Fibroblast of lung (primary cell): ENCODE measurements at regions not wholly inside any gene's neighbourhood (a gene's known extent, or its start where the extent isn't known, plus 50 kb on each side); places are given as distances from the start of the nearest gene placed in this dataset.

Experiments
- DNase-seq, 2 donors: peaks; one replicate each; pipeline versions ENCODE4 v3.0.0 to v3.0.0-alpha.2; 2010; ENCODE audit warnings: low read depth in 2 of 2
- H2AFZ ChIP-seq: 2 replicates; pipeline ENCODE4 v1.5.1; 2012; ENCODE audit warnings: low read length, control low read depth, inconsistent platforms
- H3K27ac ChIP-seq: 2 replicates; pipeline ENCODE4 v1.5.1; 2011; ENCODE audit warnings: low read length, control low read depth; ENCODE audit not compliant: insufficient read depth
- H3K27me3 ChIP-seq: 2 replicates; pipeline ENCODE4 v1.5.1; 2011; ENCODE audit warnings: mild to moderate bottlenecking, low read length; ENCODE audit not compliant: control insufficient read depth, insufficient read depth
- H3K36me3 ChIP-seq: 2 replicates; pipeline ENCODE4 v1.5.1; 2011; ENCODE audit warnings: low read length; ENCODE audit not compliant: control insufficient read depth, insufficient read depth
- H3K4me1 ChIP-seq: 2 replicates; pipeline ENCODE4 v1.5.1; 2011; ENCODE audit warnings: low read length; ENCODE audit not compliant: control insufficient read depth, insufficient read depth; ENCODE audit errors: extremely low read depth
- H3K4me2 ChIP-seq: 2 replicates; pipeline ENCODE4 v1.5.1; 2011; ENCODE audit warnings: low read length, control low read depth; ENCODE audit not compliant: insufficient read depth; ENCODE audit errors: extremely low read depth
- H3K4me3 ChIP-seq, 4 experiments: fragments of 200-600 bp in 1 of 4; sonication (generic) in 1 of 4; replicated peaks in 1 of 4; 2 replicates each; pipeline ENCODE4 v1.5.1; 2011 to 2016; ENCODE audit warnings: low read length in 4 of 4, low read depth in 3 of 4, mild to moderate bottlenecking in 3 of 4, control low read depth in 2 of 4, inconsistent platforms in 1 of 4, mixed read lengths in 1 of 4; ENCODE audit not compliant: insufficient read depth in 1 of 4; ENCODE audit errors: control extremely low read depth in 1 of 4
- H3K79me2 ChIP-seq: 2 replicates; pipeline ENCODE4 v1.5.1; 2012; ENCODE audit warnings: mild to moderate bottlenecking, low read length, inconsistent platforms; ENCODE audit not compliant: control insufficient read depth, insufficient read depth
- H3K9ac ChIP-seq: 2 replicates; pipeline ENCODE4 v1.5.1; 2011; ENCODE audit warnings: mild to moderate bottlenecking, low read length, control low read depth; ENCODE audit not compliant: insufficient read depth
- H3K9me3 ChIP-seq: 2 replicates; pipeline ENCODE4 v1.5.1; 2012; ENCODE audit warnings: low read depth, low read length; ENCODE audit not compliant: control insufficient read depth, insufficient read depth
- H4K20me1 ChIP-seq: 2 replicates; pipeline ENCODE4 v1.5.1; 2011; ENCODE audit warnings: low read length; ENCODE audit not compliant: control insufficient read depth, insufficient read depth; ENCODE audit errors: extremely low read depth
- EZH2 ChIP-seq: IDR thresholded peaks from 2 replicates; pipeline ENCODE4 v1.5.1; 2012; ENCODE audit warnings: low read length, control low read depth, mild to moderate bottlenecking; ENCODE audit errors: missing control alignments
- TF ChIP-seq, protein P1 (sequence below), 2 donors: IDR thresholded peaks in 1 of 2; conservative IDR thresholded peaks in 1 of 2; 1 replicate in 1 of 2; 2 replicates in 1 of 2; pipeline ENCODE4 v1.5.1; 2011 to 2012; ENCODE audit warnings: low read length in 2 of 2, control low read depth in 1 of 2, inconsistent platforms in 1 of 2, low read depth in 1 of 2, mild to moderate bottlenecking in 1 of 2

DNA sequence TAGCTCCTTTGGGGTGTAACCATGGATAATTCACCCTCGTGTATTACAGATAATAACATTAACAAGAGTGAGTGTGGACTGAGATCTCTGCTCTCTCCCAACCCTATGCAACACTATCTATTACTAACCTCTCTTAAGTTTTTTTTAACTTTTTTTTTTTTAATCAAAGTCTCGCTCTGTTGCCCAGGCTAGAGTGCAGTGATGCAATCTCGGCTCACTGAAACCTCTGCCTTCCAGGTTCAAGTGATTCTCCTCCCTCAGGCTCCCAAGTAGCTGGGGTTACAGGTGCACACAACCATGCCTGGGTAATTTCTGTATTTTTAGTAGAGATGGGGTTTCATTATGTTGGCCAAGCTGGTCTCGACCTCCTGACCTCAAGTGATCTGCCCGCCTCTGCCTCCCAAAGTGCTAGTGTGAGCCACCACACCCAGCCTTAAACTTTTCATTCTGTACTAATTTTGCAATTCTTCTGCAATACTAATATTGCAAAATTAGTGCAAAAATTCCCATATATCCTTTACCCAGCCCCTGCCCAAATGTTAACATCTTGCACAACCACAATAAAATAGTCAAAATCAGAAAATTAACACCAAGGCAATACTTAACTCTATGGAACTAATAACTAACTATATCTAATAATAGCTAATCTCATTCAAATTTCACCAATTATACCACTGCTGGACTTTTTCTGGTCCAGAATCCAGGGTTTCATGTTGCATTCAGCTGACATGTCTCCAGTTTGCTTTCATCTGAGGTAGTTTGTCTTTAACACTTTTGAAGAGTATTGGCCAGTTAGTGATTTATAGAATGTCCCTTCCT lies 66.5 kb upstream of the TCF7L2 start:
- Histone ChIP-seq H4K20me1 (no peaks in the 10 kb centered on the region), H3K4me1 (no peaks in the 10 kb centered on the region), H3K9me3 (no peaks in the 10 kb centered on the region), H2AFZ (no peak overlapping the region), H3K4me2 (no peak overlapping the region), H3K27me3 (peaks cover 2% of the 10 kb centered on the region), H3K9ac (no peak overlapping the region), H3K36me3 (no peaks in the 10 kb centered on the region), H3K4me3 (no peak overlapping the region), H3K27ac (no peak overlapping the region), H3K79me2 (no peaks in the 10 kb centered on the region)
- no peak for TF ChIP-seq EZH2
- TF ChIP-seq, protein P1, sequence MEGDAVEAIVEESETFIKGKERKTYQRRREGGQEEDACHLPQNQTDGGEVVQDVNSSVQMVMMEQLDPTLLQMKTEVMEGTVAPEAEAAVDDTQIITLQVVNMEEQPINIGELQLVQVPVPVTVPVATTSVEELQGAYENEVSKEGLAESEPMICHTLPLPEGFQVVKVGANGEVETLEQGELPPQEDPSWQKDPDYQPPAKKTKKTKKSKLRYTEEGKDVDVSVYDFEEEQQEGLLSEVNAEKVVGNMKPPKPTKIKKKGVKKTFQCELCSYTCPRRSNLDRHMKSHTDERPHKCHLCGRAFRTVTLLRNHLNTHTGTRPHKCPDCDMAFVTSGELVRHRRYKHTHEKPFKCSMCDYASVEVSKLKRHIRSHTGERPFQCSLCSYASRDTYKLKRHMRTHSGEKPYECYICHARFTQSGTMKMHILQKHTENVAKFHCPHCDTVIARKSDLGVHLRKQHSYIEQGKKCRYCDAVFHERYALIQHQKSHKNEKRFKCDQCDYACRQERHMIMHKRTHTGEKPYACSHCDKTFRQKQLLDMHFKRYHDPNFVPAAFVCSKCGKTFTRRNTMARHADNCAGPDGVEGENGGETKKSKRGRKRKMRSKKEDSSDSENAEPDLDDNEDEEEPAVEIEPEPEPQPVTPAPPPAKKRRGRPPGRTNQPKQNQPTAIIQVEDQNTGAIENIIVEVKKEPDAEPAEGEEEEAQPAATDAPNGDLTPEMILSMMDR (conservative IDR thresholded peaks at IDR 0.05 in 1 of 2, IDR thresholded peaks at IDR 0.05 in 1 of 2; ENCODE audit: low read depth in 1 of 2, low read length in 2 of 2) = no peak
- DNase-seq = no peak

DNA sequence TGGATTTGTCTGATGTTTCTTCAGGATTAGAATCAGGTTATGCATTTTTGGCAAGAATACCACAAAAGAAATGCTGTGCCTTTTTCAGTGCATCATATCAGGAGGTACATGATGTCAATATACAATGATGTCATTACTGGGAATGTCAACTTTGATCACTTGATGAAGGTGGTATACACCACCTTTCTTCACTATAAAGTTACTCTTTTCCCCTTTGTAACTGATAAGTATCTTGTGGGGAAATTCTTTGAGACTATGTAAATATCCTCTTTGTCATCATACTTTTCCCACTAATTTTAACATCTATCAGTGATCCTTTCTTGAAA lies 65.9 kb upstream of the TCF7L2 start:
- DNase-seq = no peak
- no peaks in the 10 kb centered on the region for H3K4me1 ChIP-seq
- H2AFZ ChIP-seq = no peak overlapping the region
- H3K4me3 ChIP-seq = no peak overlapping the region
- TF ChIP-seq, protein P1 (conservative IDR thresholded peaks at IDR 0.05 in 1 of 2, IDR thresholded peaks at IDR 0.05 in 1 of 2; ENCODE audit: low read depth in 1 of 2, low read length in 2 of 2) = no peak
- no peak for TF ChIP-seq EZH2
- H3K9ac ChIP-seq = no peak overlapping the region
- peaks cover 2% of the 10 kb centered on the region for H3K27me3 ChIP-seq
- no peak overlapping the region for H3K27ac ChIP-seq
- H3K79me2 ChIP-seq = no peaks in the 10 kb centered on the region
- no peaks in the 10 kb centered on the region for H4K20me1 ChIP-seq
- no peaks in the 10 kb centered on the region for H3K36me3 ChIP-seq
- H3K4me2 ChIP-seq = no peak overlapping the region
- H3K9me3 ChIP-seq = no peaks in the 10 kb centered on the region

GRCh38 chr10:112886463-112886862 lies 63.6 kb upstream of the TCF7L2 start:
- Histone ChIP-seq H3K9me3 (no peaks in the 10 kb centered on the region), H3K27me3 (peaks cover 4% of the 10 kb centered on the region), H3K27ac (no peak overlapping the region), H3K36me3 (no peaks in the 10 kb centered on the region), H4K20me1 (no peaks in the 10 kb centered on the region), H3K4me3 (no peak overlapping the region), H3K4me1 (no peaks in the 10 kb centered on the region), H2AFZ (no peak overlapping the region), H3K4me2 (no peak overlapping the region), H3K79me2 (no peaks in the 10 kb centered on the region), H3K9ac (no peak overlapping the region)
- no peak for TF ChIP-seq EZH2
- TF ChIP-seq, protein P1 (conservative IDR thresholded peaks at IDR 0.05 in 1 of 2, IDR thresholded peaks at IDR 0.05 in 1 of 2; ENCODE audit: low read depth in 1 of 2, low read length in 2 of 2) = no peak
- DNase-seq = no peak
